ENCODE measurements at regions not wholly inside any gene's neighbourhood (a gene's known extent, or its start where the extent isn't known, plus 50 kb on each side); places are given as distances from the start of the nearest gene placed in this dataset.

- peak; percentile 40 for DNase-seq
Measured at GRCh38 chr9:79107911-79108676, 463.7 kb upstream of the TLE4 start.

GRCh38 chr9:79111653-79112052 lies 460.1 kb upstream of the TLE4 start:
- no peak for DNase-seq

DNA sequence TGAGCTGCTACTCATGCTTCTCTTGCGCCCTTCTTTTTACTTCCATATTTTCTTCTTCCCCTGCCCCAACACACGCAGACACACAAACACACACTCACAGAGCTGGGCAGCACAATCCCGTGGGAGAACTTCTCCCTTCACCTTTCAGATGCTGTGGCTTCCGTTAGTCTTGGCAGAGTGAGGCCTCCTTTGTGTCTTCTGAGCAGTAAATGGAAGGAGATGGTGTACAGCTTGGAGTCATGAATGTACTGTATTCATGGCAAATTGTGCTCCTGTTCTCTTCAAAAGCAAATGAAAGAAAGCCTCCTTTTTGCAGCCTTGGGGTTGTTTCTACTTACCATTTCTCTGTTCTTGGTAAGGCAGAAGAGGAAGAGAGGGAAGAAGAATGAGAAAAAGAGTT lies 456.6 kb upstream of the TLE4 start:
- DNase-seq: no peak

DNA sequence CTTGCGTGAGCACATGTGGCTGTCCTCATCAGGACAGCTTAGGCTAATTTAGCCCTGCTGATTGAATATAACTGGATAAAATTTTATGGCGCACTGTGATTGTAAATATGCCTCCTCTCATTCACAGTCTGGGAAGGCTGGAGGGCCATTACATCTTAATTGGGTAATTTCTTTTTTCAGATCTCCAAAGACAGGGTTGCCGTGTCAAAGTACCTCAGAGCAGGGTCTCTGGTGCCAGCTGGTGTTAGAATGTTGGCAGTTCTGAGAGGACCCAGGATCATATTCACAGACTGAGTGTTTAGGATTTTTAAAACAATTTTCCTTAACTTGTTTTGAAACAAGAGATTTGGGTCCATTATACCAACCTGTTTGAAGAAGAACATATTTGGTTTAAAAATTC lies 455.7 kb upstream of the TLE4 start:
- DNase-seq: no peak

GRCh38 chr9:79116709-79117108 lies 455.1 kb upstream of the TLE4 start:
- no peak for DNase-seq

- no peak for DNase-seq
Measured at GRCh38 chr9:79120533-79120932, 451.2 kb upstream of the TLE4 start.

- DNase-seq: no peak
Measured at GRCh38 chr9:79120941-79121340, 450.8 kb upstream of the TLE4 start.

DNA sequence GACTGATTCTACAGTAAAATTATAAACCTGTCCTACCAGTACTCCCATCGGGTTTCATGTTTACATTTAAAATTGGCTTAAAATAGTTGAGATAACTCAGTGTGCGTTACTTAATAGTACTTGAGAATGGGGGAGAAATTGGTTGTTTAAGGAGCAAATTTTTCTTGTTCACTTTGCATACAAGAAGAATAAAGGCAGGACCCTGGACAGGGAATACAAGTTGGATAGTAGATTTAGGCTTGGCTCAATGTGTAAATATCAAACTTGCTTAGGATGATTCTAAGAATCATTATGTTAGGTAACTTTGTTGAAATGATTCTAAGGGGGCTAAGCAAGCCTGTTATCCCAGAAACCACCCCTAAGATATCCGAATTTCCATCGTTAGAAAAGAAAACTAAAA lies 448.4 kb upstream of the TLE4 start:
- peak; percentile 16 for DNase-seq

- DNase-seq: peak; percentile 13
Measured at GRCh38 chr9:79127661-79128060, 444.1 kb upstream of the TLE4 start.

DNA sequence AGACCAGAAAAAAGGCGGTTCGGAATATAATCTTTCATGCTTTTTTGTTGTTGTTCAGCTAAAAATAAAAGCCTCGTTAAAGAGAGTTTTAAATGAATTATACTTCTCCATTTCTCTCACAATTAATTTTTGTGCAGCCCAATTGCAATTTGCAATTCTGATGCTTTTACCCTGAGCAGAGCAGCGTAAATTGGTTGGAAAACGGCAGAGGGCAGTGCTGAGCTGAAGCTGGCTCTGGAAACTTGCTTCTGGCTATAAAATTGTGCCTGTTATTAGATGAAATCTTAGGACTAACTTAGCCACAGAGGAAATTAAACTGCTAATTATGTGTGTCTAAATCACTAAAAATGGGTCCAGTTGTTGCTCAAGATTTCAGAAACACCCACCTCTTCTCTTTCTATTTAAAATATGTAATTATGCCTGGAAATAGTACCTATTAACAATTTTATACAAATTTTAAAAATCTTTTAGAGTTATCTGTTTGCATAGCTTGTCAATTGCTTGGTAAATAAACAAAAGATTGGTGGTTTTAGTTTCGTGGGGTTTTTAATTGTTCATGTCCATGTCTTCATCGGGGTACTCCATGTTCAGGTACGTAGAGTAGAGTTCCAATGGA lies 441.8 kb upstream of the TLE4 start:
- DNase-seq: peak; percentile 63

GRCh38 chr9:79131246-79131774 lies 440.5 kb upstream of the TLE4 start:
- no peak for DNase-seq

DNA sequence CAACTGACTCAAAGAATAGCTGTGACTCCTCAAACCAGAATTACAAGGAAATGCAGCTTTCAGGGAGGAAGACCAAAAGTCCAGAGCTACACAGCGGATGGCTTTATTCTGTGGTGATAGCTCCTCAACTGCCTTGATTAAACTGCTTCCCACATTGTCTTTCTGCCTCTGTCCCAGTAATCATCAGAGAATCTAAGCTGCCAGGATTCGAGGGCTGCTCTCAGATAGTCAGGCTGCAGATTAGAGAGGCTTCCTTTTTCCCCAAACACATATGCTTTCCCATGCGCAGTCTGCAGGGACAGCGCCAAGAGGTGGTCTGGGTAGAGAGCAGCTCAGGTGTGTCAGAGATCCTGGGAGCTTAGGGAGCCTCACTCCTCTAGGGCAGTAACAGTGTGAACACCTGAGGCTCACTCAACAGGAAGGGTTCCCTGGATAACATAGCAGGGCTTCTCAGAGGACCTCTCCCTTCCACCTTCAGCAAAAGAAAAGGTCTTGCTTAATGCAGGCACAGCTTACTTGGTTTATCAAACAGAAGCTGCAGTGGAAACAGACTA lies 439.9 kb upstream of the TLE4 start:
- DNase-seq: no peak

DNA sequence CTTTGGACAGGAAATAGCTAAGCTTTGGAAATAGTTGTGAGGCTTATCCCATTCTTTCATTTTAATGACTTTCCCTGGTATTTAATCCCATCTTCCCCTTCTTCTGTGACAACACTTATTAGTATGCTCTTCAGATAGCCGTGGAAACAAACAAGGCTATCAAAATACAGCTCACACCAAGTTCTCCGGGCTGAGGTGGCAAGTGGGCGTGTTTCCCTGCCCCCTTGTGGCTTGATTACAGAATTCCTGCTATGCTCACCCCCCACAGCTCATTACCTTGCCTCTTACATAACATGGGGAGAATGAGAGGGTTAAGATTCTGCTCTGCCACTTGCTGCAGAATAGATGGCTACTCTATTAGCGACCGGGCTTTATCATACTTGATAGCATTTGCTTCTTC lies 437.1 kb upstream of the TLE4 start:
- DNase-seq: peak; percentile 44

DNA sequence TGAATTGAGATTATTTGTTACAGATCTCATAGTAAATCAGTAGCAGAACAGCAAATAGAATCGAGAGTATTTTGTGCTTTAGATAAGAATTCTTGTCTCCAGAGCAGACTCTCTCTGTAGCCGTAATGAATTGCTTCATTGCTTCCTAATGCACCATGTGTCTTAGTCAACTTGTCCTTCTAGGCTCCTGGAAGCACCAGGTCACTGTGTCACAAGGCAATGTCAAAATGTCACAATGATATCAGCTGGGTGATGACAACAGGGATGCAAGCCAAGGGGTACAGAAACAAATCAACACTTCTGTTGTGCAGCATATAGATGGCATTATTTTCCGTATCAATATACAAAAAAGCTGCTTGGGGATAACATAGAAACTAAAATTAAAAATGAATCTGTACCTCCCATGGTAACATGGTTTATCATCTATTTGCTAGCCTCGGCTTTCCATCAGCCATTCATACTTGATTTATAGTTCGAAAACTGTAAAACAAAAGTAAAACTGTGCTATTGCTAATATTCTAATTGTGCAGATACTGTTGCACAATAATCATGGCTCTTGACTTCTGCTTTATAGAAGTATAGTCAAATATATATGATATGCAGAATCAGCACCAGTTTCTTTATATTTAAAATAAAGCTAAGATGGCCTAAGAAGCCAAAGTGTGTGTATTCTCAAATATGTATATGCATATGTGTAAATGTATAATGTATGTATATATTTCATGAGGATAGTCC lies 435.9 kb upstream of the TLE4 start:
- DNase-seq: no peak

- DNase-seq: no peak
Measured at GRCh38 chr9:79140751-79141150, 431.0 kb upstream of the TLE4 start.

- peak; percentile 17 for DNase-seq
Measured at GRCh38 chr9:79143211-79143610, 428.6 kb upstream of the TLE4 start.

GRCh38 chr9:79145442-79145841 lies 426.3 kb upstream of the TLE4 start:
- DNase-seq: no peak

- no peak for DNase-seq
Measured at GRCh38 chr9:79149585-79149984, 422.2 kb upstream of the TLE4 start.

DNA sequence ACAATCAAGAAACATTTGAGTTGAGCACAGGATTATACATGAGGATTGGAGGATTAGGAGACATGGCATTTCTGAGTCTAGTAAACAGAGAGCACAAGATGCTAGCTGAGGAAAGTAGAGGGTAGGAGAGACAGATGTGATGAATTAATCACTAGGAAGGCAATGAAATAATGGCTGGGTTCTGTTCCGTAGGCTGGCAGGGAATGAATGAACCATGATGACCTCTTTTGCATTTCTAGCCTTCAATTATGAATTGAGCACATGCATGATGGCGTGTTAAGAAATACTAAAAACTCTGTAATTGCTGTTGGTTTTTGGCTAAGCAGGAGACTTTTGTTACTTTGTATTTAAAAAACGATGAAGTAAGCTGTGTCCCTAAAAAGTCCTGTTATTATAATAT lies 420.0 kb upstream of the TLE4 start:
- DNase-seq: no peak

- no peak for DNase-seq
Measured at GRCh38 chr9:79152306-79152705, 419.5 kb upstream of the TLE4 start.

DNA sequence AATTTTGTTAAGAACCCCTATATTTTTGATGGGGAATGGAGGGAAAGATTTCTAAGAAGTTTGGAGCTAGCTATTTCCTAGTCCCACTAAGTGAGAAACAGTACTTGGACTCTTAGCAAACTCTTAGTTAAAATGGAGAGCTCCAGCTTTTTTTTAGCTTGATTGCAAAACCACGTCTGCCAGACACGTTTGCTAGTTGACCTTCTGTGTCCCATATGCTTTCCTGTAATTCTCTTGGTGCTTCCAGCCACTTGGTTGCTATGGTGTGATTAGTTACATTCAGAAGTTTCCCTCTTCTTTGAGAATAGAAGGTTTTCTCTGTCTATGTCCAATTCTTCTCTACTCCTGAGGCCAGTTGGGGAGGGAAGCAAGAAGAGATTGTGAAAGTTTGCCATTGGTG lies 417.0 kb upstream of the TLE4 start:
- no peak for DNase-seq

GRCh38 chr9:79155308-79155707 lies 416.5 kb upstream of the TLE4 start:
- no peak for DNase-seq

DNA sequence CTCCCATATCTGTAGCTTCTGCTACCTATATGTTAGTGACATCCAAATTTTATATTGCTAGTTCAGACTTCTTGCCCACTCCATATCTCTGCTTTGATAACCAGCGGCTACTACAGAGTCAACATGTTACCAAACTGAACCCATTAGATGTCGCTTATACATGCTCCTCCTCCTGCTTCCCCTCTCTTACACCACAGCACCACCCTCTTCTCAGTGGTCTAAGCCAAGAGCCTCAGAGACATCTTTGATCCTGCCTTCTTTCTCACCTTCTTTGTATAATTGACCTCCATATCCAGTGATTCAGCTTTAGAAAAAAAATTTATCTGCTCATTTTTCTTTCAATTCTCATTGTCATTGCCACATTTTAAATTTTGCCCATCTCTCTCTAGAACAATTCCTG lies 408.2 kb upstream of the TLE4 start:
- no peak for DNase-seq

Measured in fibroblast of skin of abdomen (primary cell).